Endometrium (tissue), 2 donors: ENCODE measurements at regions not wholly inside any gene's neighbourhood (a gene's known extent, or its start where the extent isn't known, plus 50 kb on each side); places are given as distances from the start of the nearest gene placed in this dataset.

Experiments
- FAIRE-seq: peaks from 2 replicates; lab custom pipeline; 2012; peaks lifted over from hg19 to GRCh38; lab: Jason Lieb, UNC
- donor health status: control.
- donor health status: control.

GRCh38 chr22:27175021-27175838, 517.8 kb downstream of the MIAT start:
- no peak for FAIRE-seq

GRCh38 chr22:27175974-27176373, 518.6 kb downstream of the MIAT start:
- no peak for FAIRE-seq

GRCh38 chr22:27179161-27179560, 521.8 kb downstream of the MIAT start:
- FAIRE-seq = no peak

- no peak for FAIRE-seq
Observed at GRCh38 chr22:27181537-27181936, 524.1 kb downstream of the MIAT start.

GRCh38 chr22:27183474-27183873, 526.1 kb downstream of the MIAT start:
- no peak for FAIRE-seq

GRCh38 chr22:27185099-27185709, 527.8 kb downstream of the MIAT start:
- FAIRE-seq = no peak

GRCh38 chr22:27185760-27186302, 528.4 kb downstream of the MIAT start:
- FAIRE-seq = no peak

- no peak for FAIRE-seq
Observed at GRCh38 chr22:27186643-27187042, 529.3 kb downstream of the MIAT start.

- FAIRE-seq = no peak
Observed at GRCh38 chr22:27192135-27192829, 534.9 kb downstream of the MIAT start.

GRCh38 chr22:27193215-27193614, 535.8 kb downstream of the MIAT start:
- FAIRE-seq = no peak

- no peak for FAIRE-seq
Observed at GRCh38 chr22:27193636-27194035, 536.2 kb downstream of the MIAT start.

GRCh38 chr22:27194096-27194748, 536.8 kb downstream of the MIAT start:
- FAIRE-seq = no peak

GRCh38 chr22:27195094-27195493, 537.7 kb downstream of the MIAT start:
- FAIRE-seq = no peak

- no peak for FAIRE-seq
Observed at GRCh38 chr22:27195494-27195893, 538.1 kb downstream of the MIAT start.

- FAIRE-seq = no peak
Observed at GRCh38 chr22:27196606-27197005, 539.2 kb downstream of the MIAT start.

- FAIRE-seq = no peak
Observed at GRCh38 chr22:27197052-27197451, 539.7 kb downstream of the MIAT start.

GRCh38 chr22:27197618-27198017, 540.2 kb downstream of the MIAT start:
- no peak for FAIRE-seq

- FAIRE-seq = no peak
Observed at GRCh38 chr22:27198518-27199035, 541.2 kb downstream of the MIAT start.

- no peak for FAIRE-seq
Observed at GRCh38 chr22:27199354-27199753, 542.0 kb downstream of the MIAT start.

- FAIRE-seq = no peak
Observed at GRCh38 chr22:27201276-27201675, 543.9 kb downstream of the MIAT start.

GRCh38 chr22:27201741-27202140, 544.4 kb downstream of the MIAT start:
- FAIRE-seq = no peak

GRCh38 chr22:27203276-27203660, 545.9 kb downstream of the MIAT start:
- no peak for FAIRE-seq
